ENCODE measurements at regions not wholly inside any gene's neighbourhood (a gene's known extent, or its start where the extent isn't known, plus 50 kb on each side); places are given as distances from the start of the nearest gene placed in this dataset.

GRCh38 chr17:70813355-70813930 is 644.1 kb downstream of the KCNJ2 start:
- Histone ChIP-seq H3K4me3 (ENCODE audit: low read length, poor library complexity, severe bottlenecking) (no peak overlapping the region), H3F3A (ENCODE audit: low read depth) (no peaks in the 10 kb centered on the region), H3K27me3 (ENCODE audit: insufficient read depth, low read length, poor library complexity, severe bottlenecking) (no peaks in the 10 kb centered on the region), H4K20me1 (ENCODE audit: insufficient read depth, low read length, poor library complexity, severe bottlenecking) (no peaks in the 10 kb centered on the region), H3K9me3 (ENCODE audit: insufficient read depth, low read depth, low read length) (no peaks in the 10 kb centered on the region), H3K79me2 (ENCODE audit: insufficient read depth, low read length) (no peaks in the 10 kb centered on the region), H2AFZ (ENCODE audit: low read length) (no peak overlapping the region), H3K4me1 (ENCODE audit: insufficient read depth, low read length, poor library complexity, severe bottlenecking) (no peaks in the 10 kb centered on the region), H3K9ac (ENCODE audit: low read depth, low read length, poor library complexity, severe bottlenecking) (no peak overlapping the region), H3K36me3 (ENCODE audit: insufficient read depth, low read length) (no peaks in the 10 kb centered on the region), H3K9me2 (replicated peaks; ENCODE audit: low read depth, low read length) (no peaks in the 10 kb centered on the region), H3K4me2 (ENCODE audit: low read depth, low read length, poor library complexity, severe bottlenecking) (no peak overlapping the region)
- no peak for TF ChIP-seq EZH2phosphoT487 (IDR thresholded peaks at IDR 0.05; ENCODE audit: borderline replicate concordance)
- TF ChIP-seq, protein P1, sequence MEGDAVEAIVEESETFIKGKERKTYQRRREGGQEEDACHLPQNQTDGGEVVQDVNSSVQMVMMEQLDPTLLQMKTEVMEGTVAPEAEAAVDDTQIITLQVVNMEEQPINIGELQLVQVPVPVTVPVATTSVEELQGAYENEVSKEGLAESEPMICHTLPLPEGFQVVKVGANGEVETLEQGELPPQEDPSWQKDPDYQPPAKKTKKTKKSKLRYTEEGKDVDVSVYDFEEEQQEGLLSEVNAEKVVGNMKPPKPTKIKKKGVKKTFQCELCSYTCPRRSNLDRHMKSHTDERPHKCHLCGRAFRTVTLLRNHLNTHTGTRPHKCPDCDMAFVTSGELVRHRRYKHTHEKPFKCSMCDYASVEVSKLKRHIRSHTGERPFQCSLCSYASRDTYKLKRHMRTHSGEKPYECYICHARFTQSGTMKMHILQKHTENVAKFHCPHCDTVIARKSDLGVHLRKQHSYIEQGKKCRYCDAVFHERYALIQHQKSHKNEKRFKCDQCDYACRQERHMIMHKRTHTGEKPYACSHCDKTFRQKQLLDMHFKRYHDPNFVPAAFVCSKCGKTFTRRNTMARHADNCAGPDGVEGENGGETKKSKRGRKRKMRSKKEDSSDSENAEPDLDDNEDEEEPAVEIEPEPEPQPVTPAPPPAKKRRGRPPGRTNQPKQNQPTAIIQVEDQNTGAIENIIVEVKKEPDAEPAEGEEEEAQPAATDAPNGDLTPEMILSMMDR (conservative IDR thresholded peaks at IDR 0.05; ENCODE audit: low read length), result no peak

DNA sequence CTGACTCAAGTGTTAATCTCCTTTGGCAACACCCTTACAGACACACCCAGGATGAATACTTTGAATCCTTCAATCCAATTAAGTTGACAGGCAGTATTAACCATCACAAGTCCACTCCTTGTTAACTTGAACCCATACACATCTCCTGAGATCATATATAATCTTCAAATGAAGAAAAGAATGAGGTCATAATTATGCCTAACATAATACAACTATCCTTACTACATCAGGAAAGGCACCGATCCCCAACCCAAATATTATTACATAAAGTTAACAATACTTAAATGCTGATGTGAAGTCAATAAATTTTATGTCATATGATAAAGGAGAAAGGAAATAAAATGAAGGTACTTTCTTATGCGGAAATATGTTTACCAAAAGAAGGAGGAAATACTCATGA is 649.9 kb downstream of the KCNJ2 start:
- no peaks in the 10 kb centered on the region for H3K9me3 ChIP-seq (ENCODE audit: insufficient read depth, low read depth, low read length)

DNA sequence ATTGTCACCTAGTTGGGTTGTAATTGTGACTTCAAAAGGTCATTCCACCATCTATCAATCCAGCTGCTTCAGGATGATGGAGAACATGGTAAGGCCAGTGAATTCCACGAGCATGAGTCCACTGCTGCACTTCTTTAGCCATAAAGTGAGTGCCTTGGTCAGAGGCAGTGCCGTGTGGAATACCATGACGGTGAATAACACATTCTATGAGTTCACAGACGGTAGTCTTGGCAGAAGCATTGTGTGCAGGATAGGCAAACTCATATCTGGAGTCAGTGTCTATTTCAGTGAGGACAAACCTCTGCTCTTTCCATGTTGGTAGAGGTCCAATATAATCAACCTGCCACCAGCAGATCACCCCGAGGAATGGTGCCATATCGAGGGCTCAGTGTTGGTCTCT is 650.9 kb downstream of the KCNJ2 start:
- Histone ChIP-seq H3K79me2 (ENCODE audit: insufficient read depth, low read length) (no peaks in the 10 kb centered on the region), H3K4me3 (ENCODE audit: low read length, poor library complexity, severe bottlenecking) (no peak overlapping the region), H3K9me3 (ENCODE audit: insufficient read depth, low read depth, low read length) (no peaks in the 10 kb centered on the region), H3K9ac (ENCODE audit: low read depth, low read length, poor library complexity, severe bottlenecking) (no peak overlapping the region), H3K4me2 (ENCODE audit: low read depth, low read length, poor library complexity, severe bottlenecking) (no peak overlapping the region), H3K36me3 (ENCODE audit: insufficient read depth, low read length) (no peaks in the 10 kb centered on the region), H3K9me2 (replicated peaks; ENCODE audit: low read depth, low read length) (no peaks in the 10 kb centered on the region), H3K4me1 (ENCODE audit: insufficient read depth, low read length, poor library complexity, severe bottlenecking) (no peaks in the 10 kb centered on the region), H3K27me3 (ENCODE audit: insufficient read depth, low read length, poor library complexity, severe bottlenecking) (no peaks in the 10 kb centered on the region), H3F3A (ENCODE audit: low read depth) (no peaks in the 10 kb centered on the region), H4K20me1 (ENCODE audit: insufficient read depth, low read length, poor library complexity, severe bottlenecking) (no peaks in the 10 kb centered on the region), H2AFZ (ENCODE audit: low read length) (no peak overlapping the region)
- TF ChIP-seq EZH2phosphoT487 (IDR thresholded peaks at IDR 0.05; ENCODE audit: borderline replicate concordance), result no peak
- TF ChIP-seq, protein P1 (conservative IDR thresholded peaks at IDR 0.05; ENCODE audit: low read length), result no peak

More for the DNA sequence above, 649.9 kb downstream of the KCNJ2 start:
- TF ChIP-seq, protein P1 (conservative IDR thresholded peaks at IDR 0.05; ENCODE audit: low read length), result no peak
- no peak for TF ChIP-seq EZH2phosphoT487 (IDR thresholded peaks at IDR 0.05; ENCODE audit: borderline replicate concordance)
- Histone ChIP-seq H3K9me2 (replicated peaks; ENCODE audit: low read depth, low read length) (no peaks in the 10 kb centered on the region), H3K79me2 (ENCODE audit: insufficient read depth, low read length) (no peaks in the 10 kb centered on the region), H3K9ac (ENCODE audit: low read depth, low read length, poor library complexity, severe bottlenecking) (no peak overlapping the region), H3K27me3 (ENCODE audit: insufficient read depth, low read length, poor library complexity, severe bottlenecking) (no peaks in the 10 kb centered on the region), H2AFZ (ENCODE audit: low read length) (no peak overlapping the region), H3K4me2 (ENCODE audit: low read depth, low read length, poor library complexity, severe bottlenecking) (no peak overlapping the region), H3K4me1 (ENCODE audit: insufficient read depth, low read length, poor library complexity, severe bottlenecking) (no peaks in the 10 kb centered on the region), H3K36me3 (ENCODE audit: insufficient read depth, low read length) (no peaks in the 10 kb centered on the region), H3K4me3 (ENCODE audit: low read length, poor library complexity, severe bottlenecking) (no peak overlapping the region), H3F3A (ENCODE audit: low read depth) (no peaks in the 10 kb centered on the region), H4K20me1 (ENCODE audit: insufficient read depth, low read length, poor library complexity, severe bottlenecking) (no peaks in the 10 kb centered on the region)

Data from Loucy (cell line).